ENCODE measurements at regions not wholly inside any gene's neighbourhood (a gene's known extent, or its start where the extent isn't known, plus 50 kb on each side); places are given as distances from the start of the nearest gene placed in this dataset.
"Not testable (repeated sequence)": the region's sequence is repeated elsewhere in the genome, so short reads cannot be mapped to it uniquely, and the experiment has no call there.

- DNase-seq (ENCODE audit: low read depth), result no peak
Observed at GRCh38 chr2:36302911-36303310, 52.7 kb upstream of the CRIM1 start.

- no peak for DNase-seq (ENCODE audit: low read depth)
Observed at GRCh38 chr2:36301843-36302242, 53.7 kb upstream of the CRIM1 start.

GRCh38 chr2:36300697-36301096 lies 54.9 kb upstream of the CRIM1 start:
- DNase-seq (ENCODE audit: low read depth), result no peak

GRCh38 chr2:36296798-36297197 lies 58.8 kb upstream of the CRIM1 start:
- no peak for DNase-seq (ENCODE audit: low read depth)

GRCh38 chr2:36294316-36294721 lies 61.3 kb upstream of the CRIM1 start:
- DNase-seq (ENCODE audit: low read depth), result peak; percentile 15

DNA sequence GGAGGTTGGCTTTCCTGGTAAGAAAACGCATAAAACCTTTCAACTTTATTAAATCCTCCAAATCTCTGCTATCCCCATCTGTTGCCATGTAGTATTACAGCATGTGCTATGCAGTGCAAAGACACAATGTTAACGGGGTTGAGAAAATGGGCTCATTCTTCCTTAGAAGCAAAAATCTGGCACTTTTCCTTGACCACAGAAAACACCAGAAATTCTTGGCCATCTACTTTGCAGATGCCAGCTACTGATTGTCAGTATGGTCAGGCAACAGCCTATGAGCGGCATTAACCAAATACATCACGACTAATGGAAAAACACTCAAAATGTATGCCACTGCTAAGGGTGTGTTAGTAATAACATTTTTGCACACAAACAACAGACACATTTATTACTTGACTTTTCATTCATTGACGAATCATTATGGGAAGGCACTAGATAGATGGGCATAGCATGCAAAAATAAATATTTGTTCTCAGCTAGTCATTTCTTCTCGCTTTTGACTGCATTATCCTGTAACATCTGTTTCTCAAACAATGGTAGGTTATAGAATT lies 65.2 kb upstream of the CRIM1 start:
- no peak for DNase-seq (ENCODE audit: low read depth)

DNA sequence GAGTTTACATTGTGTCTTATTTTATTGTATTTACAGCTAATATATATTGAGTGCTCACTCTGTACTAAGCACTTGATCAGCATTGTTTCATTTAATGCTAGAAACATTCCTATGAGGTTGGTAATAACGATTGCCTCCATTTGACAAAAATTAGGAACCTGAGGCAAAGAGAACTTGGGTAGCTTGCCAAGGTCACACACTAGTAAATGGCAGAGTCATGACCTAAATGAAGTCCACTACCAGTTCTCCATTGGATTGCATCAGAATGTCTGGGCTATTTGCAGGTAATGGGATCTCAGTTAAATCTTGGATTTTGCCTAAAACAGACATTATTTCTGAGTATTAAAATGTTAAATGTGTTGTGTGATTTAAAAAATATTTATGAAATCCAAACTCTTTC lies 65.8 kb upstream of the CRIM1 start:
- DNase-seq (ENCODE audit: low read depth), result no peak

- peak; percentile 35 for DNase-seq (ENCODE audit: low read depth)
Observed at GRCh38 chr2:36287363-36288275, 68.0 kb upstream of the CRIM1 start.

GRCh38 chr2:36279506-36279905 lies 76.1 kb upstream of the CRIM1 start:
- not testable (repeated sequence) for DNase-seq (ENCODE audit: low read depth)

DNA sequence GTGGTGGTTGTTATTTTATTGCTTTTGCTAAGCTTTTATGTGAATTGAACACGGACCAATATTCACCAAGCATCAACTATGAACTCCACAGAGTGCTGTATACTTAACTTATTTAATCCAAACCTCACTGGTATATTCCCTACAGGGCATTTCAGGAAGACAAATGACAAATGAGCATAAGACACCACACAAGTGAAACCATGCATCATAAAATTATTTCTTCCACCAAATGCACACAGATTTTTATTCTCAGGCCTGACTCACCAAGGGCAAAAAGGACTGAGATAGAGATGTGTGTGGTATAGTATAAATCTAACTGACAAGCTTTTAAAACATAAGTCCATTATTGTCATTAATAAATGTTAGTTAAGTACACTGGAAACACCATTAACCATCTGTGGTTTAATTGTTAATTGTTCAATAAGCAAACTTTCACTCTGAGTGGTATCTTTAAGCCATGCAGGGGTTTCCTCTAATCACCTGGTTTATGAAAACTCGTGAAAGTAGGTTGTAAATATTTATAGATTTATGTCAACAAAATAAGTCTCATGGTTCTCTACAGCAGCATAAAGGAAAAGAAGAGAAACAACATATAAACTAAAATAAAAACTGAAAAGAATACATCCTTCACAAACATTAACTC lies 77.6 kb upstream of the CRIM1 start:
- no peak for DNase-seq (ENCODE audit: low read depth)

- DNase-seq (ENCODE audit: low read depth), result no peak
Observed at GRCh38 chr2:36277146-36277808, 78.3 kb upstream of the CRIM1 start.

DNA sequence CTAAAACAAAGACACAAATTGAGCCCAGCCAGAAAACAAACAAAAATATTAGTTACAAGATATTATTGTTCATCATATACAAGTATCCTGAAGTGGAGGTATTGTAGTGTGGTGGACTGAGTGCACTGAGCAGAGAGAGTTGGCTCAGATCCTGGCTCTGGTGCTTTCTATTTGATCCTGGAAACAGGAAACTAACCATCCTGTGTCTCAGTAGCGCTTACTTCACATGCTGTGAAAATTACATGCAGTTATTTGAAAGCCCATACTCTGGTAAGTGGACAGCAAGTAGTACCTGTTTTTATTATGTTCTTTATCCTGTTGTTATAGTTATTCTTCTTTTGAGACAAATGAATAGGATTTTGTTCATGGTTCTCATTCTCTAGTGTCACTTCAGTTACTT lies 84.3 kb upstream of the CRIM1 start:
- no peak for DNase-seq (ENCODE audit: low read depth)

DNA sequence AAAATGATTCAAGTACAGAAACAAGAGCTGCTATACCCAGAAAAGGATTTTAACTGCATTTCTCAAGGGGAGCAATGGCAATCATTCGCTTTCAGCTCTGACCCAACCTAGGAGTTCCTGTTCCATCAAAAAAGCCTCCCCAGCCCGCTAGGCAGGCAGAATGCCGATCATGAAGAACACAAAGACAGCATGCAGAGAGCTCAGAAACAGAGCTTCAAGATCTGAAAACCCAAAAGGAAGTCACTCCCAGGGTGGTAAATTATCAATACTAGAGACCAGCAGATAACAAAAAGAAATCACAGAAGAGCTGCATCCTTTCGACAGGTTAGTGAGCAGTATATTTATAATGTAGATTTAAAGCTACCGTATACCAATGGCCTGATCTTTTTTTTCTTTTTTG lies 84.8 kb upstream of the CRIM1 start:
- no peak for DNase-seq (ENCODE audit: low read depth)

DNA sequence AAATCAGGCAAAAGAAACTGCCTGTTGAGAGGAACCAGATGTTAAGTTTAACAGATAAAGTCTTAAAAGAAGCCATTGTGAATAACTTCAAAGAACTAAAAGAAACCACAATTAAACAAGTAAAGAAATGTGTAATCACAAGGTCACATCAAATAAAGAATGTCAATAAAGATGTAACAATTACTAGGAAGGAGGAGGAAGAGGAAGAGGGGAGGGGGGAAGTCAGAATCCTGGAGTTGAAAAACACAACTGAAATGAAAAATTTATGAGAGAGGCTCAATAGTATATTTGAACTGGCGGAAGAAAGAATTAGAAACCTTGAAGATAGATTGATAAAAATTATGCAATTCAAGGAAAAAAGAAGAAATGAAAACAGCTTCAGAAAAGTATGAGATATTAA lies 88.4 kb upstream of the CRIM1 start:
- no peak for DNase-seq (ENCODE audit: low read depth)

GRCh38 chr2:36266536-36267121 lies 88.9 kb upstream of the CRIM1 start:
- DNase-seq (ENCODE audit: low read depth), result no peak

GRCh38 chr2:36262581-36262980 lies 93.0 kb upstream of the CRIM1 start:
- no peak for DNase-seq (ENCODE audit: low read depth)

GRCh38 chr2:36255863-36256262 lies 99.7 kb upstream of the CRIM1 start:
- DNase-seq (ENCODE audit: low read depth), result no peak

- no peak for DNase-seq (ENCODE audit: low read depth)
Observed at GRCh38 chr2:36253086-36253485, 102.5 kb upstream of the CRIM1 start.

DNA sequence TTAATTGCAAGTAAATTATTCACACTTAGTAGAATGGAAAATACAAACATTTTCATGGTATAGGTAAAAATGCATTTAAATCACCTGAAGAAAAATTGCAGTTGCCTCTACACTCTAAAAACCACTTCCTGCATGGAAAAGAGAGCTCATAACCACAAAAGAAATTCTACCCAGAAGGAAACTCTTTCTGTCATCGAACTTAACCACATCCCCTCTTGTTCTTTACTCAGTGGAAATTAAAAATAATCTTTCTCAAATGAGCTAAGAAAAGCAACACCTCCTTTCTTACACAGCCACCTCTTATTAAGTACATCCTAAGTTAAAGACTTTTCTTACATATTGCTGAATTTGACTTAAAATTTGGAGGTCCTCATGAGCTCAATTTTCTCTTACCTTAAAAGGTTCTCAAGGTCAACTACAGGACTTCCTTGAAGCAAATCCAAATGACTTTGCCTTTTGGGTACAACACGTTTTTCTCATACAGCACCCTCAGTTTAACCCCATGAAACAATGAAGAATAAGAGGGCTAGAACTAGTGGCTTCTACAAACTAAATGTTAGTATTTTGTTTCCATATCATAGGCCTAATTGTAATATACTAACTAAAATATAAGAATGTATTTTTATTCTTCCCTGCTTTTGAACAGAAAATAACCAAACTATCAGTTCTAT lies 109.1 kb upstream of the CRIM1 start:
- no peak for DNase-seq (ENCODE audit: low read depth)

- no peak for DNase-seq (ENCODE audit: low read depth)
Observed at GRCh38 chr2:36245651-36246050, 109.9 kb upstream of the CRIM1 start.

DNA sequence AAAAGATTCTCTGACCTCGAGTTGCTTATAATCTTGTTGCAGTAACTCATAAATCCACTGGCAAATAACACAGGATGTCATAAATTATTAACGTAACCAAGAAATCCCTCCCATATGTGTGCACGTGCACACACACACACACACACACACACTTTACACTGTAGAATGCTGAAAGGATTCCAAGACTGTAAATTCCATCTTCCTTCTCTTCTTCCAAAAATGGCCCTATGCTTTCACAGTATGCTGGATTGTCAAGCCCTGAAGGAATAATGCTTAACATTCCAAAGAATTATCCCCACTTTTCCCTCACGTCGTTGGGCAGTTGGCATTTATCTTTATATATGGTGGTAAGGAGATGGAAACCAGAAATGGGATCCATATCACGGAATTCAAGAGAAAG lies 117.5 kb upstream of the CRIM1 start:
- no peak for DNase-seq (ENCODE audit: low read depth)

DNA sequence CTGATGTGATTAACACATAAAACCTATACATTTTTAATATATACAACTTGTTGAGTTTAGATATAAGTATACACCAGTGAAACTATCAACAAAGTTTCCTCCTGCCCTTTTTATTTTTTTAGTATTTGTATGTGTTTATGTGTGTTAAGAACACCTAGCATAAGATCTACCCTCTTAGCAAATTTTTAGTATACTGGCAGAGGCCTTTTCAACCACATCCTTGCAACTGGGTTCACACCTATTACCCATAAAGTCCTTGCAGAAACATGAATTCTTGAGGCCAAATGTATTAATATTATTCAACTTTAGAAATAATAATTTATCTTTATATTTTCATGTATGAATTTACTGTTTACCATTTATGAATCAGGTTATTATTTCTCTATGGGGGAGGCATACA lies 119.7 kb upstream of the CRIM1 start:
- no peak for DNase-seq (ENCODE audit: low read depth)
